Activated CD4-positive, alpha-beta T cell treated with anti-CD3 and anti-CD28 coated beads, Interleukin-10, Interleukin-2, amounts not matched to agents 100 ng/mL and 50 ng/mL, durations not matched to agents 16 hours and 8 hours (primary cell): ENCODE measurements at regions not wholly inside any gene's neighbourhood (a gene's known extent, or its start where the extent isn't known, plus 50 kb on each side); places are given as distances from the start of the nearest gene placed in this dataset.
"Not testable (repeated sequence)": the region's sequence is repeated elsewhere in the genome, so short reads cannot be mapped to it uniquely, and the experiment has no call there.

Experiments used
- DNase-seq: peaks from one replicate; pipeline ENCODE4 v3.0.0-alpha.2; 2020

DNA sequence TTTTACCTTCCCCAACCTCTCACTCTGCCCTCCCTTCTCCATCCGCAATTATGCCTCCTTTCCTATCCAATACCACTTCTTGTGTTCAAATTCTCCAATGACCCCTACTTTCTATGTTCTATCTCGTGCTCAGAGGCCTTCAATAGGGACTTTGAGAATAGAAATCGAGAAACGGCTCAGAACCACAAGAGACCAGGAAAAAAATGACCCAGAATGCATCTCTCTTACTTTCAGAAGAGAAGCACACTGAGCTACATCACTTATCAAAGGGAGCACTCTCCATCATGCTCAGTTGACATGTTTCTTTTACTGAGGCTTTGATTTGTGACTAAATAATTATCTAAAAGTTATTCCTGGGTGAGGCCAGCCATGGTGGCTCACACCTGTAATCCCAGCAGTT, 162.4 kb upstream of the PRICKLE2 start:
- DNase-seq: no peak

DNA sequence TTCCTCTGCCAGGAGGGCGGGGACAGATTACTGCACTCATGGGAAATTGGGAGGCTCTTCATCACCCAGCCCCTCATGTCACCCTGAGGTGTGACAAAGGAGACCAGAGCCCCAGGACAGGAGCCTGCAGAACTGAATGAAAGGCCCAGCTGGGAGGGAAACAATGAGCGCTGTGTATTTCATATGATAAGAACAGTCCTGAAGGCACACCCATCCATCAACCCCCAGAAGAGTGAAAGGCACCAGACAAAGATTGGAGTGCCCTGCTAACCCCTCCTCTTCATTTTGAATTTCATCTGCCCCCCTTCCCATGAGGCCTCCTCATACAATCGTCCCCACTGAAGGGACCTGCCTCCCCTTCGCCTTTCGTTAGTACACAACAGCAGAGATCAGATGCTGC, 160.0 kb upstream of the PRICKLE2 start:
- no peak for DNase-seq

DNA sequence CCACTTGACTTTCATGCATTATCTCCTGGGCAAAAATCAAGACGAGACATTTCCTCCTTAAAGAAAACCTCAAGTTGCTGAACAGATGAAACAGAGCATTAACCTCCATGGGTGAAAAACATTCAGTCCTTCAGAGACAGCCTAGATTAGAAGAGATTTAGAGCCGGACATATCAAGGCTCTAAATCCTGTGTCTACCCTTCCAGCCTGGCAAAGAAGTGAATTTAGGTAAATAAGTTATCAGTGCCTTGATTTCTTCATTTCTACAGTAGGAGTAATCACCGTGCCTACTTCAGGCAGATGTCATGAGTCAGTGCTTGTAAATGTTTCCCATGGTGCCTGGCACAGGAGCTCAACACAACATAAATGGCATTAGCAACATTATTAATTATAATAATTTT, 159.3 kb upstream of the PRICKLE2 start:
- DNase-seq: no peak

DNA sequence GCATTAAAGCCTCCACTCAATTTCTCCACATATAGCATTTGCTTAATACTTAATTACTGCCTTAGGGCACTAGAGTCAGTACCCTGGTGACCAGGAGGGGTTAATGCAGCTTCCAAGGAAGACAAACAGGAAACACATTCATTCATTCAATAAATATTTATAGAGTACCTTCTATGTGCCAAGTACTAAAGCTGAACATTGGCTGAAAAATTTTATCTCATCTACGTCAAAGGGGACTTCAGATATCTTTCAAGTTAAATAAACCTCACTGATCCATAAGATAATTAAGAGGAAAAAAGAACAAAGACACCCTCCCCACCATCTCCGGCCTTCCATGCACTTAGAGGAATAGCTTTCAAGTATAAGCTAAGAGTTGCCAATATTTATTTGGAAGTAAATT, 156.9 kb upstream of the PRICKLE2 start:
- no peak for DNase-seq

DNA sequence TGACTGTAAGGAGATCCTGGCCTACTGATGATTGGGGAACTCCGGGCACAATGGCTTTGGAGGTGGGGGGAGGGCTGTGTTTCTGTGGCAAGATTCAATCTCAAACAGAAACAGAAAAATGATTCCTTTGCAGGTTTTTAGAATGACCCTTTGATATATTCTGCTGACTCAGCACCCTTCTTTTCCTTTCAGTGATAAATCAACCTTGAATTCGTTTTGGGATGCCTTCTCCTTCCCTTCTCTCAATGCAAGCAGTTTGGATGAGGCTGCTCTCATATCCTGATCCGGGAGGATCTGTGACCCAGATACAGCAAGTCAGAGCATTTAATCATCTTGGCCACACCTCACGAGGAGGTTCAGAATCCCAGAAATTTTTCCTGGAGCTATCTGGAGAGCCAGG, 156.1 kb upstream of the PRICKLE2 start:
- DNase-seq: no peak

DNA sequence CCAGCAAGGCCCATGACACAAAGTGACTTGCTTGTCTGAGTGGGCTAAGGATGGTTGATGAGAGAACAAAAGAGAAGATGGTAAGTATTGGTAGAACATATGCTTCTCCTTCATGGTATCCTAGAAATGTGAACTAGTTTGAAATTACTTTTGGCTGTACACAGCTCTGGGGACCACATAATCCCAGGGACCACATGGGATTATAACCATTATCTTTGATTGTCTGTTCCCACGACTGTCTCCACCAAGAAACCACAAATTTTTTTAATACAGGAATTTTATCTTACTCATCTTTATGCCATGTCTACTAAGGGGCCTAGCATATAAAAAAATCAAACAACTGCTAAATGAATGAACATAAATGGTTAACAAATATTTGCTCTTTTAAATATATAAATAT, 155.3 kb upstream of the PRICKLE2 start:
- DNase-seq: no peak

DNA sequence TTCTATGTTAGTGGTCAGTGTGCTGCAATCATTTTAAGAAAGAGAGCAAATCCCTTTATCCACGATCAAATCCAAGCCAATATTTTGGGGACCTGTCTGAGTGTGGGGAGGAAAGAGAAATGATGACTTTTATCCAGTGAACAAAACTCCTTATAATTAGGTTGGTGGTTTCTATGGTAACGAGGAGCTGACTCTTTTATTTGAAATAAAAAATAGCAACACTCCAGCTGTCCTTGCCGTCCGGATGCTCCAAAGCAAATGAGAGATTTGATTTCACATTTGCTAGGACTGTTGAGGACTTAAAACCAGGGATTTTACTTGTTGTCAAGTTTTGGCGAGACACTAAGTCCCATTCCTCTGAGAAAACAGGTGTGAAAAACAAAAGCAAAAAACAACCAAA, 154.0 kb upstream of the PRICKLE2 start:
- no peak for DNase-seq

DNA sequence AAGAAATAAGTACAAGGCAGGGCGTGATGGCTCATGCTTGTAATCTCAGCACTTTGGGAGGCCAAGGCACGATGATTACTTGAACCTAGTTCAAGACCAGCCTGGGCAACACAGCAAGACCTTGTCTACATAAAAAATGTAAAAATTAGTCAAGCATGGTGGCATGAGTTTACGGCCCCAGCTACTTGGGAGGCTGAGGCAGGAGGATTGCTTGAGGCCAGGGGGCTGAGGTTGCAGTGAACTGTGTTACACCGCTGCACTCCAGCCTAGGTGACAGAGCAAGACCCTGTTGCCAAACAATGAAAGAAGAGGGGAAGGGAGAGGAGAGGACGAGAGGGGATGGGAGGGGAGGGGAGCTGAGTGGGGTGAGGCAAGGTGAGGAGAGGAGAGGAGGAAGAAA, 152.7 kb upstream of the PRICKLE2 start:
- no peak for DNase-seq

DNA sequence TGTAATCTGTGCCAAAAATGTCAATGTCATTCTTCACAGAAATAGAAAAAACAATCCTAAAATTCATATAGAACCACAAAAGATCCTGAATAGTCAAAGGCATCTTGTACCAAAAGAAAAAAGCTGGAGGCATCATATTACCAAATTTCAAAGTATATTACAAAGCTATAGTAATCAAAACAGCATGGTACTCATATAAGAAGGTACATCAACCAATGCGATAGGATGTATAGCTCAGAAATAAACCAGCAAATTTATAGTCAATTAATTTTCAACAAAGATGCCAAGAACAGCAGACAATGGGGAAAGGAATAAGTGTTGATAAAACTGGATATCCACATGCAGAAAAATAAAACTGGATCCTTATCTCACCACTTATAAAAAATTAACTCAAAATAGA, 150.5 kb upstream of the PRICKLE2 start:
- DNase-seq: no peak

DNA sequence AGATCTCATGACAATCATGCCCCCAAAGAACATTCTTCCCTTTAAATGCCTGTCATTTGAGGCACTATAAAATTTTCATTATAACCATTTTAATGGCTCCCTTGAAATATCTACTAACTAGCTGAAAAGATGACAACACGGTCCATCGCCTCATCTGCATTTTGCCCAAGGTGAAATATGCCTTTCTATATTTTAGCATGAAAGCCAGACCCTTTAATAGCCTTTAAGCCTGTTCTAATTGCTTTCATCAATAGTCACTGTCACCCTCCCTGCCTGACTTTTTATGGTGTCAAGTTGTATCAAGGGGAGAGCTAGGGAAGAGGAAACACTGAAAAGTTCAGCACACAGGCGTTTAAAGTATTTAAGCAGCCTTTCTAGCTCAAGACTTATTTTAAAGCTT, 144.1 kb upstream of the PRICKLE2 start:
- DNase-seq: no peak

DNA sequence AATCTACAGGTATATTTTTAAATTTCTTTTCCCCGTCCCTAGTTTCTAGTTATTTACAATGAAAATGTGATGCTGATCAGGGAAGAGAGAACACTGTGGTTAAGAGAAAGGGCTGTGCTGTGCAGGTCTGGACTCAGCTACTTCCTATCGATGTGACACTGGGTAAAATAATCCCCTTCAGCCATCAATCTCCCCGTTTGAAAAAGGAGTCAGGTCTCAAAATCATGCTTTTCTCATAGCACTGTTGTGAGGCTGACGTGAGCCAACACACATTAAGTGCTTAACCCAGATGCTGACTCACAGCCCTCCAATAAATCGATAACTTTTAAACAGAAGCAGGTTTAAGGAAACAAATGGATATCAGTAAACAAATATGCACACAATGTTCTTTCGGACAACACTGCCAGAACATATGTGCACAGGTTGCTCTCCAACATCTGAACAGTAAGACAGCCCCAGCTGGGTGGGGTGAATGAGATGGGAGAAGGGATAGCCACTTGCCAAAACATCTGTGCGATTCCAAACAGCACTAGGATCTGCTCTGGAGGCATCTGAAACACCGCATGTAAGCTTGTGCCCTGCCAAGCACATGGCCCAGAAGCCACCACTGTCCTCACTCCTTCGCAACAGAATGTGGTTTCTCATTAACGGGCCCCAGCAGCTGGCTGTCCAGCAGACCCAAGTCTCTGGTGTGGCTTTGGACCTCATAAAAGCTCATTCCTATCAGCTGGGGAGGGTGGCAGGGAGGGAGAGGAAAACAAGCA, 143.2 kb upstream of the PRICKLE2 start:
- DNase-seq: no peak

DNA sequence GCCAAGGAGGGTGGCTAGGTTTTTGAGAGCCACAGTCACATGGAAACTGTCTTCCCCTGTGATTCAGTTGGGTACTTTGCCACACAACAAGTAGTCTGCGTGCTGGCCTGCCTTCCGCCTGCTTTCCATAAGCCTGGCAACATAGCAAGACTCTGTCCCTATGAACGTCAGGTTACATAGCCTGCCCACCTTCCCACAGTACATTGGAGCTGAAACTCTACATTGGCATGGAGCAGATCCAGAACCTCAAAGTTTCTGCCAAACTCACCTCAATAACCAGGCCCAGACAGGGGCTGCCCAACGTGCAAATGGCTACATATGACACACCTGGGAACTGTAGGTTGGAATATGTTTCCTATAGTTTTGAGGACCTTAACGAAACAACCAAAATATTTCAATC, 140.6 kb upstream of the PRICKLE2 start:
- no peak for DNase-seq

DNA sequence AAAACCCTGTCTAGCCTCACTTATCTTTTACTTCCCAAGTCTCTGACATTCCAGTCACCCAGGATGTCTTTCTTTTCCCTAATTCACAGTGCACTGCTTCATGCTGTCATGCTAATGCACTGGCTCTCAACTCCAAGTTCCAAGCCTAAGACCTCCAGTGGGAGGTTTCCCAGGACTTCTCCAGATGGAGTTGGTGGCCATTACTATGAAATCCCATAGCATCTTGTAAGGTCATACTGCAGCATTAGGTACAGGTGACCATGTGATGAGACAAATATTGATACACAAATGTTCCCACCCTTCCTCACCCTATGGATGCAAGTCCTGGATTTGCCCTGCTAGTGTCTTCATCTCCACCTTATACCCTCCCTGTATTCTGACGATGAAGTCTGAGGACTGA, 138.6 kb upstream of the PRICKLE2 start:
- DNase-seq: no peak

DNA sequence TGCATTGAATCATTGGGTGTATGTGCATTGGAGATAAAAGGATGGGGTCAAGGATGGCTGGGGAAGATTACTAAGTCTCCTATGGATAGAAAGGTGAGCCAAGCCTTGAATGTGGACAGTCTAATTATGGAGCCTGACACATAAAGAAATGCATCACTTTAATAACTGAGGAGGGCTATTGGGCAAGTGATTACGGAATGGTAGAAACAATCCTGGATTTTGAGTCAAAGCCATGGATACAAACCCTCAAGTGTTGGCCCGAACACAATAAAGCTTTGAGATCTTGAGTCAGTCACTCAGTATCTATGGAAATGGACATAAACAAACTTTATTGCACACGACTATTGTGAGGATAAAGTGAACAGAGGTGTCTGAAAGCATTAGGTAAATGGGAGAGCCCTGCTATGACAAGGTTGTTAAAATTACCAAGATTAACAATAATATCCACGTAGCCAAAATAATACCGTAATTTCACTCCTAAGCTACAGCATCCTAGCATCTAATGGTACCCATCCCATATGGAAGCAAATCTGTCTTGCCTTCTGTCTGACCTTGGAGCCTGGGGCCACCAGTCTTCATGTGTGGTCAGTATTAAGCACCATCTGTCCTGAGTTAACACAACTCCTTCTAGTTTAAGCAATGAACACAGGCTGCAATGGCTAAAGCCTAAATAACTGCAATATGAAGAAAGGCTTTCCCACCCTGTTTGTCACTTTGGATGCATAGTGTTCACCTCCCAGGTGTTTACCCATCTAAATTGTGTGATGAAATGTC, 136.9 kb upstream of the PRICKLE2 start:
- DNase-seq: no peak

DNA sequence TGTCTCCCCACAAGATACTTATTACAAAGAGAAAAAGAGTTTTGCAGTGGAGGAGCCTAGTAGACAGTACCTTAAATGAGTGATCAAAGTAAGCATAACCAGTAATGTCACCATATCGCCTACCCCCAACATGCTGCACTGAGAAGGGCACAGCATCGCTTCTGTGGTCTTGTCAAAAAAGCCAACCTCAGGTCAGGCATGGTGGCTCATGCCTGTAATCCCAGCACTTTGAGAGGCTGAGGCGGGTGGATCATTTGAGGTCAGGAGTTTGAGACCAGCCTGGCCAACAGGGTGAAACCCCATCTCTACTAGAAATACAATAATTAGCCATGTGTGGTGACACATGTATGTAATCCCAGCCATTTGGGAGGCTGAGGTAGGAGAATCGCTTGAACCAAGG, 135.8 kb upstream of the PRICKLE2 start:
- not testable (repeated sequence) for DNase-seq

DNA sequence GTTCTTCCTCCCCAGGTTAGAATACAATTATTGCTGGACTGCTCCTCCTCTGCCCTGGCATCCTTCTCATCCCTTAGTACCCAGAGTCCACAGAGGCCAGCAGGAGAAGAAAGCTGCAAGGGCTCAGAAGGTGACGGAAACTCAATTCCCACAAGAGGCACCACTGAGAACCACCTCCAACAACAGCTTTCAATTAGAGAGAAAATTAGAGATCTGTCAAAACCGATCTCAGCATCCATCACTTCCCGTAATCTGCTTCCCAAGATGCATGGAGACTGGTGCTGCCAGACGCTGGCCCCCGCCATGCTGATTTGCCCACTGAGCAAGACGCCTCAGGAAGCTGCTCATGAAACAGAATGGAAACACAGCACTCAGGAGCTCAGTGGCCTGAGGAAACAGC, 135.0 kb upstream of the PRICKLE2 start:
- no peak for DNase-seq

DNA sequence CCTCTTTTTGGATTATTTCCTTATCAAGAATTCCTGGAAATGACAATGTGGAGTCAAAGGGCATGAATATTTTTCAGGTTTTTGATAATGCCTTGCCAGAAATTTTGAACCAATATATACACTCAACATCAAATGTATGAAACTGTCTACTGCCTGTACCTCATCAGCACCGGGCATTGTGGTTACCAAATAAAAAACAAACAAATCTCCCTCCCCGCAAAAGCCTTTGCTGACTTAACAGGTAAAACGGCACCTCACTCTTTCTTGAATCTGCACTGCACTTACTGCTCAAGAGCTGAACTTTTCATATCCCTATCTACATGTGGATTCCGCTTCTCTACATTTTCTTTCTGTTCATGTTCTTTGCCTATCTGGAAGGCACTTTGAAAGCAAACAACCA, 134.5 kb upstream of the PRICKLE2 start:
- no peak for DNase-seq

DNA sequence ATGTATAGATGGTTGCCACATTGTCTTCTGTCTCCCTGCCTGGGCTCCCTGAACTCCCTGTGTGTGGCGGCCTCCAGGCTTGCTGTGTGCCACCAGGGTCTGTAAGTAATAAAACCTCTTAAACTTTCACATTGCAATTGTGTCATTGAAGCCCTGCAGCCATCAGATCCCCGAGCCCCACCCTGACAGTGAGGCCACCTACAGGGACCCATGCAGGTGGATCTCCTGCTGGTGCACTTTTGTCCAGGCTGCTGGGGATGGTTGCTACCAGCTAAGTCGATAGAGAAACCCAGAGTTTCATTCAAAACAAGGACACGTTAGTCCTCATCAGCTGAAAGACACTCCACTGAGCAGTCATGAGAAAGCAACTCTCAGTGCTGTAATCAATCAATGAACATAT, 133.6 kb upstream of the PRICKLE2 start:
- DNase-seq: no peak

DNA sequence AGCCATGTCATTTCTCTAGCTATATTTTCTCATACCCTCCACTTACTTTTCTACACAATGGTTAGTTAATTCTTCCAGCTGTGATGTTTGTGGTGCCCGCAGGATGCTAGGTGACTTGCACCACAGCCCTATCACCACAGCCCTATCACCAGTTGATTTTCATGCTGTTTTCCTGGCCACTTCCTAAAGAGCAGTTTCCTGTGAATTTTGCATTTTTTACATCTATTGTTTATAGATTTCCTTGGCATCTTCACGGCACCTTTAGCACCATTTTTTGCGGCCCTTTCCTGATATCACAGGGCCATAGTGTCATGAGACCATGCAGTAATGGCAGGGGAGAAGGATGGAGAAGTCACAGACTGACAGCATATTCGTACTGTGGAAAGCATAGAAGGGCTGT, 132.9 kb upstream of the PRICKLE2 start:
- no peak for DNase-seq

DNA sequence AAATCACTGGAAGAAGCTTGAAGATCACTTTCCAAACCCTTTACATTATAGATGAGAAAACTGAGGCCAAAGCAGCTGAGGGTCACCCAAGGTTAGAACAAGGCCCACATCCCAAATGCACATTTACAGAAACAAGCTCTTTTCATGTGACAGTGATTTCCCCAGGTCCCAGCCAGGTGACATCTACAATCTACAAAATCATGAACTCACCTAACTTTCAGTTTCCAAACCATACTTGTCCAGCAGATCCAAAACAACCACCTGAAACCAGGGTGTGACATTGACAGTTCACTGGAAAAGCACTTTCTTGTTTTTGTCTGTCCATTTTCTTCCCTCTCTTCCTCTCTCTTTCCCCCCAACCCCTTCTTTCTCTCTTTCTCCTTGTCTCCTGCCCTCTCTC, 132.2 kb upstream of the PRICKLE2 start:
- DNase-seq: no peak

DNA sequence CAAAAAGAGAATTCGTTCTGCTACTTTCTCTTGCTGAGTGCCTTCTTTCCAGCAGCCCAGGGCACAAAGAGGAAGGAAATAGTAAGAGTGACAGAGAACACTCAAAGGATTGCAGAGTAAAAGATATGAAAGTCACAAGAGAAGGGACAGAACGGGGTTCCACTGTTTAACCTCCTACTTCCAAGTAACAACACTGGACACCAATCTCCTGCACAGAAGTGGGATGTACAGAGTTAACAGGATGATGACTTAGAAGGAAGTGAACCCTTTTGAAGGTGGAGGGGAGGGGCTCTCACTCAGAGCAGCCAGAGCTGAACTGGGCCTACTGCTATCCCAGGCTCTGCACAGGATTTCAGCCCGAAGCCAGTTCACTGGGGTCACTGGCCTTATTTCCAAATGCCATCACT, 130.1 kb upstream of the PRICKLE2 start:
- no peak for DNase-seq

DNA sequence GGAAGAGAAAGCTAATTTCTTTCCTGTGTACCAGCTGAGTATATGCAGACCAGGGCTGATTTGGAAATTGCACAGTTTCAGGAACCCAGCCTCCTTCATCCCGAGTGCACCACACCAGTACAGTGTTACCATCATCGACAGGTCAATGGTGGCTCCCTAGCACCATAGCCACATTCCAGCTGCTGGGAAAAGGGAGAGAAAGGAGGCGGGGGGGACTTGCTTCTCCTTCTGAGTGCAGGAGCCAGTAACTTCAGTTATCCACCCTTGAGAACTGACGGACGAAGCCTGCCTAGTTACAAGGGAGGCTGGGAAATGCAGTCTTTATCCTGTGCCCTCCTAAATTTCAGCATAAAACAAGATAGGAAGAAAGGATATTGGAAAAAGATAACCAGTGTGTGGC, 129.7 kb upstream of the PRICKLE2 start:
- no peak for DNase-seq

DNA sequence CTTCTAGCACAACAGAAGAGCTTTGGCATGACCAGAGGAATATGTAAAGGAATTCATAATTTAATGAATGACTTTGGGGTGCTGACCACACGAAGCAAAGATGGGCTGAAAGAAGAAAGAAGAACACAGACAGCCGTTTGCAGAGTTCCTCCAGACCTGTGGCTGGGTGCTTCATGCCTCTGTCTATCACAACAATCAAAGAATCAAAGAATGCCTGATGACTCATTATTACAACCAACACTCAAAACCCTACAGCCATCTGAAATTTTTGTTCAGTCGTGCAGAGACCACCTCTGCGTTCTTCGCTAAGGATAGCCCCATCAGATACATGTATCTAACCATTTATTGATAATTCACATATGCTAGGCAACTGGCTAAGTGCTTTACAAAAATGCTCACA, 129.0 kb upstream of the PRICKLE2 start:
- no peak for DNase-seq

DNA sequence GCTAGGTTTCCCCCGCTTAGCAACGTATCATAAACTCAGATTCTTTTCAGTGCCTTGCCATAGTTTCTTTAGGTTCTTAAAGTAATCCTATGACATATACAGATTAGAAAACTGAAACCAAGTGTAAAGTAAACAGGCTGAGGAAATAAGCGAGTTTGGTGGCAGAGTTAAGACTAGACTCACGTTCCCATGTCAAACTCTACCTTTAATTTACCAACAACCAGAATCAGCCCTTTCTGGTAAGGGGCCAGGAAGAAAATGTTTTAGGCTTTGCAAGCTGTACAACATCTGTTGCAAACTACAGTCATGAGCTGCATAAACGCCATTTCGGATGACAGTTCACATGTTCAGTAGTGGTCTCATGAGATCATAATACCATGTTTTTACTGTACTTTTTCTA, 128.0 kb upstream of the PRICKLE2 start:
- DNase-seq: no peak

DNA sequence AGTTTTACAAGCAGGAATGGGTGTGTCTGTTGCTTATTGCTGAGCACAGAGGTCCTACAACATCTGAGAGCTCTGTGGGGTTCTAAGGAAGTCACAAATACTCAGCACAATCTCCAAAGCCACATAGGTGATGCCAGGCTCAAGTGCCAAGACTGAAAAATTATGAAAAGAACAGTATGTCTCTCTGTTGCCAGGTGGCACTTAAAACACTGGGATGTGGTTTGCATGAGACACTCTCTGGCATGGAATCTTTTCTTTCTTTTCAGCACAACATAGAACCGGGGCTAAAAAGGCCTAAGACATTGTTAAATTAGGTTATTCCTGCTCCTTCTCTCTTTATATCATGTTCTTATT, 127.3 kb upstream of the PRICKLE2 start:
- DNase-seq: no peak
